ENCODE measurements at regions not wholly inside any gene's neighbourhood (a gene's known extent, or its start where the extent isn't known, plus 50 kb on each side); places are given as distances from the start of the nearest gene placed in this dataset.

DNA sequence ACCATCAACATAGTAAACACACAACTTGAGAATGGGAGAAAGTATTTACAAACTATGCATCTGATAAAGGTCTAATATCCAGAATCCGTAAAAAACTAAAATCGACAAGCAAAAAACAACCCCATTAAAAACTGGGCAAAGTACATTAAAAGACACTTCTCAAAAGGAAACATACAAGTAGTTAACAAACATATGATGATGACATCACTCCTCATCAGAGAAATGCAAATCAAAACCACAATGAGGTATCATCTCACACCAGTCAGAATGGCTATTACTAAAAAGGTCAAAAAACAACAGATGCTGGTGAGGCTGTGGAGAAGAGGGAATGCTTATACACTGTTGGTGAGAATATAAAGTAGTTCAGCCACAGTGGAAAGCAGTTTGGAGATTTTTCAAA, 125.1 kb downstream of the TFPI2 start:
- Histone ChIP-seq H3K27me3 (ENCODE audit: insufficient read depth, low read length) (no peaks in the 10 kb centered on the region), H2AK5ac (ENCODE audit: low read length) (no peak overlapping the region), H3K27ac (ENCODE audit: low read depth, low read length) (no peak overlapping the region), H3K9me3 (ENCODE audit: insufficient read depth, low read depth, low read length) (no peaks in the 10 kb centered on the region), H2AFZ (ENCODE audit: insufficient read depth, low read length, poor library complexity) (no peak overlapping the region), H4K8ac (ENCODE audit: low read depth, low read length) (no peak overlapping the region), H3K4me3 (ENCODE audit: low read depth, low read length) (no peak overlapping the region), H4K12ac (ENCODE audit: low read depth, low read length) (no peak overlapping the region), H2BK5ac (ENCODE audit: low read depth, low read length, poor library complexity) (no peak overlapping the region), H3K79me2 (ENCODE audit: control insufficient read depth, insufficient read depth, low read length, poor library complexity) (no peaks in the 10 kb centered on the region), H3K4me2 (ENCODE audit: low read length) (no peak overlapping the region), H3K23ac (ENCODE audit: low read length) (no peak overlapping the region), H3K4me1 (ENCODE audit: control insufficient read depth in 1 of 2, insufficient read depth in 2 of 2, low read length in 2 of 2) (no peaks in the 10 kb centered on the region), H2BK120ac (ENCODE audit: insufficient read depth, low read length, poor library complexity) (no peak overlapping the region), H2BK12ac (ENCODE audit: low read length) (no peak overlapping the region), H3K36me3 (ENCODE audit: control insufficient read depth in 1 of 2, insufficient read depth in 2 of 2, low read length in 2 of 2) (no peaks in the 10 kb centered on the region), H4K91ac (ENCODE audit: low read depth, low read length) (no peak overlapping the region), H3K79me1 (ENCODE audit: low read length) (no peaks in the 10 kb centered on the region), H3K9ac (ENCODE audit: low read length) (no peak overlapping the region), H3K4ac (ENCODE audit: low read depth, low read length) (no peak overlapping the region), H3K18ac (ENCODE audit: low read length) (no peak overlapping the region), H3K14ac (ENCODE audit: low read length) (no peak overlapping the region)
- no CpG with 5 or more reads among the region's 2 CpGs for WGBS (ENCODE audit: extremely low coverage, insufficient coverage, insufficient read length)
- DNase-seq: no peak

DNA sequence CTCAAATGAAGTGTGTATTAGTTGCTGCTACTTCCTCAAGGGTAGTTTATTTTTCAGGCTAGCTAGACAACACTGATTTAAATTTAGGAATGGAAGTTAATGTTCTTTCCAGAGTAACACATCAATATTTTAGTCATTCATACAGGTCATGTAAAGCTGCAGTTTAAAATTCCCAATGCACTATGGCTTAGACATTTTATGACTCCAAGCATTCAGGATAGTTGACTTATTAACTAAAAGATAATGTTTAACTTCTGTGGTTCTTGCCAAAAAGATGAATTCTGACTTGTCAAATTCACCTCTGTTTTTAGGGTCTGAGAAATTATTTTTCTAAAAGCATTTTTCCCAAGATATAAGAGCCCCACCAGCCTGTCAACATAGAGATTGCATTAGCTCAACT, 131.9 kb downstream of the TFPI2 start:
- H3K4me1 ChIP-seq (ENCODE audit: control insufficient read depth in 1 of 2, insufficient read depth in 2 of 2, low read length in 2 of 2): no peaks in the 10 kb centered on the region
- DNase-seq: no peak

DNA sequence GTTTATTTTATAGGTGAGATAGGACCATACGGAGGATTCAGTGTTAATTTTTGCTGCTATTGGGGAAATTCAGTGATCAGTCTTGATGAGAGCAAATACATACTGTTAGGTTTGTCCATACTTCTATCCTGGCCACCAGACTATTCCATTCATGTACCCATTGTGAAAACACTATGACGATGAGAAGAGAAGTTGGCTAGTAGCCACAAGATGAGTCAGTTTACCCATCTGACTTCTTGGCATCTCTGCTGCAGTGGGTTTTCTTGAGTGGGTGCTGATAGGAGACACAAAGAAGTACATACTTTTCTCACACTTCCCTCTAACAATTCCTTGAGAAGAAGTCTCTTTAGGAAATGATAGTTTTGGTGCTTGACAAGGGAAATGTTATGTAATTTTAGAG, 133.1 kb downstream of the TFPI2 start:
- H3K27me3 ChIP-seq (ENCODE audit: insufficient read depth, low read length): no peaks in the 10 kb centered on the region
- no peaks in the 10 kb centered on the region for H3K4me1 ChIP-seq (ENCODE audit: control insufficient read depth in 1 of 2, insufficient read depth in 2 of 2, low read length in 2 of 2)
- no peak overlapping the region for H2AFZ ChIP-seq (ENCODE audit: insufficient read depth, low read length, poor library complexity)
- no peak overlapping the region for H3K4me2 ChIP-seq (ENCODE audit: low read length)
- H2BK5ac ChIP-seq (ENCODE audit: low read depth, low read length, poor library complexity): no peak overlapping the region
- H3K9me3 ChIP-seq (ENCODE audit: insufficient read depth, low read depth, low read length): no peaks in the 10 kb centered on the region
- H2AK5ac ChIP-seq (ENCODE audit: low read length): no peak overlapping the region
- H4K91ac ChIP-seq (ENCODE audit: low read depth, low read length): no peak overlapping the region
- no peak overlapping the region for H3K14ac ChIP-seq (ENCODE audit: low read length)
- no peak overlapping the region for H3K23ac ChIP-seq (ENCODE audit: low read length)
- no peak overlapping the region for H4K12ac ChIP-seq (ENCODE audit: low read depth, low read length)
- H3K36me3 ChIP-seq (ENCODE audit: control insufficient read depth in 1 of 2, insufficient read depth in 2 of 2, low read length in 2 of 2): no peaks in the 10 kb centered on the region
- no peak overlapping the region for H3K18ac ChIP-seq (ENCODE audit: low read length)
- no peaks in the 10 kb centered on the region for H3K79me2 ChIP-seq (ENCODE audit: control insufficient read depth, insufficient read depth, low read length, poor library complexity)
- H3K4me3 ChIP-seq (ENCODE audit: low read depth, low read length): no peak overlapping the region
- no peak overlapping the region for H3K27ac ChIP-seq (ENCODE audit: low read depth, low read length)
- H4K8ac ChIP-seq (ENCODE audit: low read depth, low read length): no peak overlapping the region
- no peak for DNase-seq
- no peak overlapping the region for H3K9ac ChIP-seq (ENCODE audit: low read length)
- no CpG with 5 or more reads among the region's 2 CpGs for WGBS (ENCODE audit: extremely low coverage, insufficient coverage, insufficient read length)
- no peak overlapping the region for H3K4ac ChIP-seq (ENCODE audit: low read depth, low read length)
- no peak overlapping the region for H2BK120ac ChIP-seq (ENCODE audit: insufficient read depth, low read length, poor library complexity)
- no peak overlapping the region for H2BK12ac ChIP-seq (ENCODE audit: low read length)
- no peaks in the 10 kb centered on the region for H3K79me1 ChIP-seq (ENCODE audit: low read length)

More for the DNA sequence above, 131.9 kb downstream of the TFPI2 start:
- Histone ChIP-seq H4K8ac (ENCODE audit: low read depth, low read length) (no peak overlapping the region), H2BK5ac (ENCODE audit: low read depth, low read length, poor library complexity) (no peak overlapping the region), H2BK120ac (ENCODE audit: insufficient read depth, low read length, poor library complexity) (no peak overlapping the region), H4K91ac (ENCODE audit: low read depth, low read length) (no peak overlapping the region), H3K18ac (ENCODE audit: low read length) (no peak overlapping the region), H2AK5ac (ENCODE audit: low read length) (no peak overlapping the region), H3K79me2 (ENCODE audit: control insufficient read depth, insufficient read depth, low read length, poor library complexity) (no peaks in the 10 kb centered on the region), H3K23ac (ENCODE audit: low read length) (no peak overlapping the region), H3K4me3 (ENCODE audit: low read depth, low read length) (no peak overlapping the region), H3K36me3 (ENCODE audit: control insufficient read depth in 1 of 2, insufficient read depth in 2 of 2, low read length in 2 of 2) (no peaks in the 10 kb centered on the region), H4K12ac (ENCODE audit: low read depth, low read length) (no peak overlapping the region), H3K9ac (ENCODE audit: low read length) (no peak overlapping the region), H3K14ac (ENCODE audit: low read length) (no peak overlapping the region), H3K27me3 (ENCODE audit: insufficient read depth, low read length) (no peaks in the 10 kb centered on the region), H3K79me1 (ENCODE audit: low read length) (no peaks in the 10 kb centered on the region), H3K4ac (ENCODE audit: low read depth, low read length) (no peak overlapping the region), H2AFZ (ENCODE audit: insufficient read depth, low read length, poor library complexity) (no peak overlapping the region), H2BK12ac (ENCODE audit: low read length) (no peak overlapping the region), H3K27ac (ENCODE audit: low read depth, low read length) (no peak overlapping the region), H3K4me2 (ENCODE audit: low read length) (no peak overlapping the region), H3K9me3 (ENCODE audit: insufficient read depth, low read depth, low read length) (no peaks in the 10 kb centered on the region)

DNA sequence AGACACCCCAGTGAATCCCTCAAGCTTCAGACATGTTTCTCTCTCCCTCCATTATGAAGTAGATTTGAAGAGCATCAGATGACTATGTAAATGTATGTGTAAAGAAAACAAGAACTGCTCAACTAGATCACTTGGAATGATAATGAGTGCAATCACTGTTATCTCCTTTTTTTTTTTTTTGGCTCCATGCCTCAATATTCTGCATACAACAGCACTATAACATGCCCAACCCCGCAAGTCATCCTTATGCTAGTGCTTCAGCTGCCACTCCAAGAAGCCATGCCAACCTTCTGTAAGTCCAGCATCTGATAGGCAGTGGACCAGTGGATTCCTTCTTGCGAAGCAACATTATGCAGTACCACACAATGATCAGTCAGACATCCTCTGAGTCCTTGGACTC, 133.7 kb downstream of the TFPI2 start:
- WGBS (ENCODE audit: extremely low coverage, insufficient coverage, insufficient read length): no CpG with 5 or more reads among the region's 2 CpGs
- Histone ChIP-seq H3K27ac (ENCODE audit: low read depth, low read length) (no peak overlapping the region), H3K4me2 (ENCODE audit: low read length) (no peak overlapping the region), H3K18ac (ENCODE audit: low read length) (no peak overlapping the region), H4K12ac (ENCODE audit: low read depth, low read length) (no peak overlapping the region), H2BK12ac (ENCODE audit: low read length) (no peak overlapping the region), H4K91ac (ENCODE audit: low read depth, low read length) (no peak overlapping the region), H3K14ac (ENCODE audit: low read length) (no peak overlapping the region), H2AK5ac (ENCODE audit: low read length) (no peak overlapping the region), H3K9ac (ENCODE audit: low read length) (no peak overlapping the region), H3K36me3 (ENCODE audit: control insufficient read depth in 1 of 2, insufficient read depth in 2 of 2, low read length in 2 of 2) (no peaks in the 10 kb centered on the region), H2BK5ac (ENCODE audit: low read depth, low read length, poor library complexity) (no peak overlapping the region), H2BK120ac (ENCODE audit: insufficient read depth, low read length, poor library complexity) (no peak overlapping the region), H3K4me3 (ENCODE audit: low read depth, low read length) (no peak overlapping the region), H3K4ac (ENCODE audit: low read depth, low read length) (no peak overlapping the region), H3K27me3 (ENCODE audit: insufficient read depth, low read length) (no peaks in the 10 kb centered on the region), H3K79me2 (ENCODE audit: control insufficient read depth, insufficient read depth, low read length, poor library complexity) (no peaks in the 10 kb centered on the region), H3K23ac (ENCODE audit: low read length) (no peak overlapping the region), H4K8ac (ENCODE audit: low read depth, low read length) (no peak overlapping the region), H3K4me1 (ENCODE audit: control insufficient read depth in 1 of 2, insufficient read depth in 2 of 2, low read length in 2 of 2) (no peaks in the 10 kb centered on the region), H3K9me3 (ENCODE audit: insufficient read depth, low read depth, low read length) (no peaks in the 10 kb centered on the region), H3K79me1 (ENCODE audit: low read length) (no peaks in the 10 kb centered on the region), H2AFZ (ENCODE audit: insufficient read depth, low read length, poor library complexity) (no peak overlapping the region)
- DNase-seq: no peak

DNA sequence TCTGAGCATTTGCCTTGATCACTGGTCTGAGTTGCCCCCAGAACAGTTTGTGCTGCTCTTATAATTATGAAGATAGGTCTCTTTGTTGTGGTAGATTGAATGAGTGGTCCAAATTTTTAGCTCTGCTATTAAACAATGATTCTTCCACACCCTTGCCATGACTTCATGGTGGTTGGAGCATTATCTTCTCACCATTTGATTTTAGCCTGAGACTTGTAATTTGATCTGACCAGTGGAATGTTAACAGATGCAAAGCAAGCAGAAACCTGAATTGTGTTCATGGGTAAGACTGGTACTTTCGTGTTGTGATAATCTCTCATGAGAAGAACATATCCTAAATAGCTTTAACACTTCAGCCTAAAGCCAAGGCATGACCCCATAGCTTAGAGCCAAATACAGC, 139.1 kb downstream of the TFPI2 start:
- Histone ChIP-seq H3K14ac (ENCODE audit: low read length) (no peak overlapping the region), H2BK12ac (ENCODE audit: low read length) (no peak overlapping the region), H3K4me2 (ENCODE audit: low read length) (no peak overlapping the region), H3K18ac (ENCODE audit: low read length) (no peak overlapping the region), H2BK5ac (ENCODE audit: low read depth, low read length, poor library complexity) (no peak overlapping the region), H3K4ac (ENCODE audit: low read depth, low read length) (no peak overlapping the region), H3K4me3 (ENCODE audit: low read depth, low read length) (no peak overlapping the region), H3K23ac (ENCODE audit: low read length) (no peak overlapping the region), H2AK5ac (ENCODE audit: low read length) (no peak overlapping the region), H4K91ac (ENCODE audit: low read depth, low read length) (no peak overlapping the region), H3K79me1 (ENCODE audit: low read length) (no peaks in the 10 kb centered on the region), H2BK120ac (ENCODE audit: insufficient read depth, low read length, poor library complexity) (no peak overlapping the region), H3K9me3 (ENCODE audit: insufficient read depth, low read depth, low read length) (no peaks in the 10 kb centered on the region), H4K8ac (ENCODE audit: low read depth, low read length) (no peak overlapping the region), H2AFZ (ENCODE audit: insufficient read depth, low read length, poor library complexity) (no peak overlapping the region), H3K27ac (ENCODE audit: low read depth, low read length) (no peak overlapping the region), H3K36me3 (ENCODE audit: control insufficient read depth in 1 of 2, insufficient read depth in 2 of 2, low read length in 2 of 2) (no peaks in the 10 kb centered on the region), H3K4me1 (ENCODE audit: control insufficient read depth in 1 of 2, insufficient read depth in 2 of 2, low read length in 2 of 2) (no peaks in the 10 kb centered on the region), H3K9ac (ENCODE audit: low read length) (no peak overlapping the region), H3K79me2 (ENCODE audit: control insufficient read depth, insufficient read depth, low read length, poor library complexity) (no peaks in the 10 kb centered on the region), H3K27me3 (ENCODE audit: insufficient read depth, low read length) (no peaks in the 10 kb centered on the region), H4K12ac (ENCODE audit: low read depth, low read length) (no peak overlapping the region)
- no peak for DNase-seq
- WGBS (ENCODE audit: extremely low coverage, insufficient coverage, insufficient read length): no CpG with 5 or more reads among the region's 1 CpG
